ENCODE measurements at regions not wholly inside any gene's neighbourhood (a gene's known extent, or its start where the extent isn't known, plus 50 kb on each side); places are given as distances from the start of the nearest gene placed in this dataset.

- no peak overlapping the region for H3K27ac Mint-ChIP-seq
- H3K9me3 Mint-ChIP-seq, result no peaks in the 10 kb centered on the region
- no peaks in the 10 kb centered on the region for H3K36me3 Mint-ChIP-seq
- no peak for DNase-seq (ENCODE audit: extremely low spot score, unreplicated experiment)
- no peak overlapping the region for H3K4me3 Mint-ChIP-seq
- no peak for TF ChIP-seq CTCF (conservative IDR thresholded peaks at IDR 0.05)
- peaks cover 17% of the 10 kb centered on the region for H3K4me1 Mint-ChIP-seq (ENCODE audit: unreplicated experiment)
- peaks cover 6% of the 10 kb centered on the region for H3K27me3 Mint-ChIP-seq
These were observed 232.0 kb upstream of the PMEPA1 start for GRCh38 chr20:57941604-57942381.

- no peak for TF ChIP-seq CTCF (conservative IDR thresholded peaks at IDR 0.05)
- no peak for DNase-seq (ENCODE audit: extremely low spot score, unreplicated experiment)
- H3K27ac Mint-ChIP-seq, result peak overlapping the region; percentile 50
- H3K4me3 Mint-ChIP-seq, result no peak overlapping the region
- no peaks in the 10 kb centered on the region for H3K9me3 Mint-ChIP-seq
- peaks cover 6% of the 10 kb centered on the region for H3K27me3 Mint-ChIP-seq
- peaks cover 17% of the 10 kb centered on the region for H3K4me1 Mint-ChIP-seq (ENCODE audit: unreplicated experiment)
- H3K36me3 Mint-ChIP-seq, result no peaks in the 10 kb centered on the region
These were observed 231.2 kb upstream of the PMEPA1 start for GRCh38 chr20:57940868-57941522.

- no peak for TF ChIP-seq CTCF (conservative IDR thresholded peaks at IDR 0.05)
- Mint-ChIP-seq H3K4me3 (no peak overlapping the region), H3K9me3 (no peaks in the 10 kb centered on the region), H3K27me3 (peaks cover 11% of the 10 kb centered on the region), H3K4me1 (ENCODE audit: unreplicated experiment) (peaks cover 17% of the 10 kb centered on the region), H3K27ac (no peak overlapping the region), H3K36me3 (no peaks in the 10 kb centered on the region)
- no peak for DNase-seq (ENCODE audit: extremely low spot score, unreplicated experiment)
These were observed 230.6 kb upstream of the PMEPA1 start for GRCh38 chr20:57940376-57940775.

- no peak overlapping the region for H3K4me3 Mint-ChIP-seq
These were observed 229.7 kb upstream of the PMEPA1 start for GRCh38 chr20:57939499-57939898.

More at GRCh38 chr20:57939499-57939898, 229.7 kb upstream of the PMEPA1 start:
- H3K9me3 Mint-ChIP-seq, result no peaks in the 10 kb centered on the region
- H3K36me3 Mint-ChIP-seq, result no peaks in the 10 kb centered on the region
- no peak for TF ChIP-seq CTCF (conservative IDR thresholded peaks at IDR 0.05)
- DNase-seq (ENCODE audit: extremely low spot score, unreplicated experiment), result no peak
- peak overlapping the region; percentile 21 for H3K27ac Mint-ChIP-seq
- H3K27me3 Mint-ChIP-seq, result peaks cover 14% of the 10 kb centered on the region
- H3K4me1 Mint-ChIP-seq (ENCODE audit: unreplicated experiment), result peaks cover 17% of the 10 kb centered on the region

All from type B pancreatic cell (in vitro differentiated cells).